ENCODE measurements at regions not wholly inside any gene's neighbourhood (a gene's known extent, or its start where the extent isn't known, plus 50 kb on each side); places are given as distances from the start of the nearest gene placed in this dataset.

- no peak for DNase-seq (ENCODE audit: low spot score)
Measured at GRCh38 chr3:44056446-44057240, 185.0 kb upstream of the TOPAZ1 start.

GRCh38 chr3:44058022-44058867, 183.4 kb upstream of the TOPAZ1 start:
- DNase-seq (ENCODE audit: low spot score) = no peak

DNA sequence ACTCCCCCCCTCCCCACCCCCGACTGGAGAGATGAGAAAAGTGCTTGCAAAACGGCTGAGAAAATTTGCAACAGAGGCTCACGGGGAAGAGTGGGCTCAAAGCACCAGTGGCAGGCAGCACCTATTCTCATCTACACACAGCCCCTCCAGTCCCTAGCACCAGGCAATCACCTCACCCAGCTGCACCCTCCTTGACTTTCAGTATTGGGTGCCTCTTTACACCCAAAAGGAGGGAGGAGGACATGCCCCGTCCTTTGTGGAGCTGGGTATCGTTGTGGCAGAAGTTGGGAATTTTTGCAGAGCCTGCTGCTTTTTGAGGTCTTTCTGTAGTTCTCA, 182.8 kb upstream of the TOPAZ1 start:
- no peak for DNase-seq (ENCODE audit: low spot score)

DNA sequence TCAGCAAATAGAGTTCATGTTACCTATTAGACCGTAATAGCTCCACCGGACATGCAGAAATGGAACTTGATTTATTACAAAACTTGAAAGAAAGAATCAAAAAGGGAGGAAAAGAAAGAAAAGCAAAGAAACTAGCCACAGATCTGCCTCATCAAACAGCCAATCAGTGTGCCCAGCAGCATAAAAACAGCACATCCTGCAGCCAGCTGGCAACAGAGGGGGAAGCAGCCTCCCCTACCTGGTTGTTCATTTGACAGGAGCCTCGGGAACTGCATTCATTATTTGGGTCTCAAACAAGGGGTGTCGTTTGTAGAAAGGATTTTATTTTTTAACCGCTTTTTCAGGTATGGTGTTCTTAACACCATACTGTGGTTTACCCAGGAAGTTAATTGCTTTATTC, 181.5 kb upstream of the TOPAZ1 start:
- DNase-seq (ENCODE audit: low spot score) = no peak

GRCh38 chr3:44061268-44061667, 180.4 kb upstream of the TOPAZ1 start:
- DNase-seq (ENCODE audit: low spot score) = no peak

DNA sequence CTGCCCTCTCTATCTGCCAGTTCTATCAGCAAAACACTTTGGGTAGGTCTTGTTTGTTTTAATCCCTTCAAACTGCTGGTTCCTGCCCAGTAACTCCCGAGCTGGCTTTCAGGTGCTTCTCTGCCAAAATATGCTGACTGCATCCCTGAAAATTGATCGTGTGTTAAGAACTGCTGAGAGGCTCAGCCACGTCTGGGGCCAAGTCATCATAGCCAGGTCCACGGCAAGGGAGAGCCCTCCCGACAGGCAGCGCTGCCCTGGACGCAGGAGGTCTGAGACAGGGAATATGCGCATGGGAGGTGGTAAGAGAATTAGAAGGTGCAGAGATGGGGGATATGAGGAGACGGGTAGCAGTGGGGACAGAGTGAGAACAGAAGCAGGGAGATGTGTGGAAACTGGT, 179.7 kb upstream of the TOPAZ1 start:
- DNase-seq (ENCODE audit: low spot score) = no peak

DNA sequence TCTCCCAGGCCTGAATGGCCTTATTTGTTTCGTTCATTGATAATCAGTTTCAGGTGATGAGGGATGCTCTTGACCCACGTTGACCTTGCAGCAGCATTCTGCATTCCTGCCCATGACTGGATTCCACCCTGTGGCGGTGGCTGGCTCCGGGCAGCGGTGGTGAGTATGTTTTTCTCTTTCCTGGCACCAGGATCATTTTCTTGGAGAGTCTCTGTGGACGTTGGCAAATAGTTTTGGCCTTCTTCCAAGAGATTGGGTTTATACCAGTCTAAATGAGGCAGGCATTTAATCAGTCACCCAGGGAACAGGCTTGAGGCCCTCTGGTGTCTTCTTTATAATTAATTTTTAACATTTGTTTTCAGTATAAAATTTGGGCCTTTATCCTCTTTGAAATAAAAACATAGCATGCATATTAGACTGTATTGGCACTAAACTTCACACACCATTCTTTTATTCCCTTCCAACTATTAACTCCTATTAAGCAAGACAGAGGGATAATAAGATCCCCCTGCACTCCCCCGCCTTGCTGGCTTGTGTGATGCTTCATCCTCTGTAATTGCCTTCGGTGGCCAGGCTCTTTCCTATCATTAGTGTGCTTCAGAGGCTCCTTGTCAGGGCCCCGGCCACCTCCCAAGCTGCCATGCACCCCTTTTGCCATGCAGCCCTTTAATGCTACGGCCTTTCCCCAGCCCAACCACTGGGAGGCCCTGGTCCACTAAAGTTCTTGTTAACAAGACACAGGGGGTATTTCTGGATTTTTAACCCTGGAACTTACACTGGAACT, 176.2 kb upstream of the TOPAZ1 start:
- DNase-seq (ENCODE audit: low spot score) = peak; percentile 8

- no peak for DNase-seq (ENCODE audit: low spot score)
Measured at GRCh38 chr3:44066806-44067205, 174.9 kb upstream of the TOPAZ1 start.

DNA sequence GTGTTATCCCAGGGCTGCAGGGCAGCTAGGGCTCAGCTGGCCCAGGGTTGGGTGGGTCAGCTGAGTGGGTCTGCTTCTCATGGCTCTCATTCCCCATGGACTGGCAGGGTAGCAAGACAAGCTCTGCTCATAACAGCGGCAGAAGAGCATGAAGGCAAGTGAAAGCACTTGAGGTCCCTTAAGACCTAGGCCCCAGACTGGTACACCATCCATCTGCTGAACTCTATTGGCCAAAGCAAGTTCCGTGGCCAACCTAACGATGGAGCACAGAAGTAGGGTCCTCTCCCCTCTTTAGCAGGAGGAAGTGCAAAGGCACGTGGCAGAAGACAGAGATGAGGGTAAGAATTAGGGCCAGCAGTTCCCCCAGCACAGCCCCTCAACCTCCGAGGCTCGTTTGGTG, 174.3 kb upstream of the TOPAZ1 start:
- no peak for DNase-seq (ENCODE audit: low spot score)

DNA sequence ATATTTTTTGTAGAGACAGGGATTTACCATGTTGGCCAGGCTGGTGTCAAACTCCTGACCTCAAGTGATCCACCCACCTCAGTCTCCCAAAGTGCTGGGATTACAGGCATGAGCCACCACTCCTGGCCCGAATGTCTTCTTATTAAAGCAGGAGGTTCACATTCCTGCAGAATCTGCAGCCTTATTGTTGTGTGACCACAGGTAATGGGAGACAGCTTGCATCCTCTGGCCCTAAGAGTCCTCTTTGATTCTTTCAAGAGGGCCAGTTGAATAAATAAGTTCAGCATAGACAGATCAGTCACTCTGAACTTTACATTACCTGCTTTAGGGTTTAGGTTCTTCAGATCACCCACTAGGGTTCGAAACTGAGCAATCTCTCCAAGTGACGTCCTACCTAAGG, 172.9 kb upstream of the TOPAZ1 start:
- DNase-seq (ENCODE audit: low spot score) = no peak

DNA sequence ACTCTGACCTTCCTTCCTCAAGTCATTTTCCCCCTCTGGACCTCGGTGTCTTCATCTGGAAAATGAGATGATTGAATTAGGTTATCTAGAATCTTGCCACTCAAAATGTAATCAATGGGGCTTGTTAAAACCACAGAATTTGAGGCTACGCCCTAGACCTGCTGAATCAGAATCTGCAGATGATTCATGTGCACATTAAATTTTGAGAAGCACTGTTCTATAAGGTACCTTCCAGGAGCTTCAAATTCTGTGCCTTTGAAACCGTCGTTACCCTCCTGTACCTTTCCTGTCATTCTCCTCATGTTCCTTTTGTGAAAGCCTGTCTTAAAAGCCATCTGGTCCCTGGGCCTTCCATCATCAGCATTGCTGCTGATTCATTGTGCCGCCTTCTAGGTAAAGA, 172.4 kb upstream of the TOPAZ1 start:
- DNase-seq (ENCODE audit: low spot score) = no peak

DNA sequence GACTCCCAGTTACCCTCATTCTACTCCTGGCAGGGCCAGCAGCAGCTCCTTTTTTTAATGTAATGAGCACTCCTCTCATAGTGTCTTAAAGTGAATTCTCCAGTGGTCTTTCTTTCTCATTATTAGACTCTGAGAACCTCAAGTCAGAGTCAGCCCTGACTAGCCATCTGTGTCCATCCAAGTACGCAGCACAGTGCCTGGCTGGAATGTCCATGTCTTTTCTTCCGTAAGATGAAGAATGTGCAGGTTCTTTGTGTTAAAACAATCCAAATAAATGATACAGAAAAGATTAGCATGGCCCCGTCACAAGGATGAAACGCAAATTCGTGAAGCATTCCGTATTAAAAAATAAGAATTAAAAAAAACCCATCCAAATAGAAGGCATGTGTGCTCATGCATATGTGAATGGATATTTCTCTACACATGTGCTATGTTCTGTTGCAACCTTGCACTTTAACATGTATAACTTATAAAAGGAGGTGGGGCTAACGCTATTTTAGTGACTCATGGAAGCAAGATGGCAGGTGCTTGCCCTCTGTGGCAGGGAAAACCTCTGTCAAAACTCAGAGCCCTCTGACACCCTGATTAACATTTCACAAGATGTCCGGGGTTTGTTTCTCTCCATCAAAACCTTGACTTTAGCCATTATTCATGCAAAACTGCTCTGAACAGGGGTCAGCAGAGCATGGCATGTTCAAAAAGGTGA, 170.7 kb upstream of the TOPAZ1 start:
- DNase-seq (ENCODE audit: low spot score) = no peak

DNA sequence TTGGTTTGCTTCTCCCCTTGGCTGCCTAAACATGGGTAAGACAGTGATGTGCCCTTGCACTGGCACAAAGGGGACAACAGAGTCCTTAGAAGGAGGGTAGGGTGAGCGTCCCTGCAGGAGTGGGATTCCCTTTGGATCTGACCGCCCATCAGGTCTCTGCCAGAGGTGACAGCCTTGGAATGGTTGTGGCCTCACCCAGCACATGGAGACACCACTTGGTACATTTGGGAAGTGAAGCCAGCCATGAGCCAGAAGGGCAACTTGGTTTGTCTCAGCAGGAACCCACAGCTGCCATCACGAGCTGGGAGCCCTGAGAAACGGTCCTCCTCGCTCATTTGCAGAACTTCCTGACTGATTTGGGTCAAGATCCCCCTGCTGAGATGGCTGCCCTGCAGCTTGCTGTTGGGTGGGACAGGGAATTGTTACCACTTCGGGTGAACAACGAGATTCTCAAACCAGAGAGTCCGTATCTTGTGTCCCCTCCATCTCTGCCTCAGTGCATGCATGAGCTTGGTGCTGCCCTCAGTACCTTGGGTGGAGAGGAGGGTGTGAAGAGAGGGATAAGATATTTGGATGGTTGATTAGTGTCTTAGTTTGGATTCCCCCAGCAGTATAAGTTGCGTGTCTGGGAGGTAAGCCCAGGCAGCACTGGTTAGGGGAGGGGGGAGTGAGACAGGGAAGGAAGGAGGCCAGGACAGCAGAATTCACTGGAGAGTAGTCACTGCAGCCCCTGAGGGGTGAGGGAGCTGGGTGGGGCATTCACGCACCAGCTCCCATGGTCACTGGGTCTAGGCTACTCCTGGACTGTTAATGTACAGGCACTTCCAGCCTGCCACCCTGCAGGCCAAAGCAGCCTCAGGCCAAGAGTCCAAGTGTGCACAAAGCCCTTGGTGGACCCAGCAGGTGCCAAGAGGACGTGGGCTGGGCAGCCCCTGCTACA, 168.8 kb upstream of the TOPAZ1 start:
- DNase-seq (ENCODE audit: low spot score) = no peak

- DNase-seq (ENCODE audit: low spot score) = no peak
Measured at GRCh38 chr3:44074181-44074580, 167.5 kb upstream of the TOPAZ1 start.

- DNase-seq (ENCODE audit: low spot score) = no peak
Measured at GRCh38 chr3:44076221-44076829, 165.4 kb upstream of the TOPAZ1 start.

GRCh38 chr3:44077267-44077666, 164.4 kb upstream of the TOPAZ1 start:
- DNase-seq (ENCODE audit: low spot score) = no peak

GRCh38 chr3:44078863-44079262, 162.8 kb upstream of the TOPAZ1 start:
- no peak for DNase-seq (ENCODE audit: low spot score)

- DNase-seq (ENCODE audit: low spot score) = no peak
Measured at GRCh38 chr3:44079916-44080315, 161.8 kb upstream of the TOPAZ1 start.

DNA sequence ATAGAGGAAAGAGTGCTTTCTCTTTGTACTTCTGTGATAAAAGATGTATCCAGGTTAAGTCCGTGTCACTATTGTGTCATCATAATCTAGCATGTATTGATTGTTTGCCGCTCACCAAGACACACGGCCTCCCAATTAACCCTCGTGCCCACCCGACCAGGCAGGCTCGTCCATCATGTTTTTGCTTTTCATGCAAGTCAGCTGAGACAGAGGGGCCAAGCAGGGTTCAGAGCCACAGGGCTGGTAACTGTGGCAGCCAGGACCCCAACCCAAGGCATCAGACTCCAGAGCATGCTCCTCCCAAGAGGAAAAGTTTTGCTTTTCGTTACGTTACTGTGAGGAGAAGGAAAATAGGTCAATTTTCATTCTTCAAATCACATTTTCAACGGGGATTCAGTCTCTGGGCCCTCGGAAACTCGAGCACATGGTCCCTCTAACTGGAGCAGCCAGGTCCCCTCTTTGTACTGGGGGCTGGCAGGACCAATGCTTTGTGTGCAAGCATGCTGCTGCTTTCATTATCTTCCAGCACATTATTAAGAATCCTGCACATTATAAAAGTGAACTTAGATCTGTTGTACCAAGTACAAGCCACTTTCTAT, 161.1 kb upstream of the TOPAZ1 start:
- DNase-seq (ENCODE audit: low spot score) = no peak

- no peak for DNase-seq (ENCODE audit: low spot score)
Measured at GRCh38 chr3:44090036-44090435, 151.7 kb upstream of the TOPAZ1 start.
